ENCODE measurements at regions not wholly inside any gene's neighbourhood (a gene's known extent, or its start where the extent isn't known, plus 50 kb on each side); places are given as distances from the start of the nearest gene placed in this dataset.
A peak's percentile ranks its signal among the peaks of the same experiment; 100 is the strongest.
"Not testable (repeated sequence)": the region's sequence is repeated elsewhere in the genome, so short reads cannot be mapped to it uniquely, and the experiment has no call there.

DNA sequence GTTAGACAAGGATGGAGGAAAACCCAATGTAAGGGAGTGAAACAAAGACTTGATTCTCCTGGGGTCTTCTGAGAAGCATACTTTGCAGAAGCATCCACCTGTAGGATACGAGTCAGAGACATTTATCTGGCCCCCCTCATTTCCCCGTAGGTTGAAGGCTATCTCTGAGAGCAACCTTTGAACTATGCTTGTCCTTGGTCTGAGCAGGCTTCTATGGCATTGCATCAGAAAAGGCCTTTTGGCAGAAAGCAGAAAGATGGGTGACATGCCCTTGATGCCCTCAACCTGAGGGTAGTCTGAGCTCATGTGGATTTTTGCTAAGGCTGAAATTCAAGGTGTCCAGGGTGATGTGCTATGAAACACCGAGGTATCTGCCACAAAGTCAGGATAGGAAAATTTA lies 131.6 kb upstream of the SGO1 start:
- DNase-seq = no peak

DNA sequence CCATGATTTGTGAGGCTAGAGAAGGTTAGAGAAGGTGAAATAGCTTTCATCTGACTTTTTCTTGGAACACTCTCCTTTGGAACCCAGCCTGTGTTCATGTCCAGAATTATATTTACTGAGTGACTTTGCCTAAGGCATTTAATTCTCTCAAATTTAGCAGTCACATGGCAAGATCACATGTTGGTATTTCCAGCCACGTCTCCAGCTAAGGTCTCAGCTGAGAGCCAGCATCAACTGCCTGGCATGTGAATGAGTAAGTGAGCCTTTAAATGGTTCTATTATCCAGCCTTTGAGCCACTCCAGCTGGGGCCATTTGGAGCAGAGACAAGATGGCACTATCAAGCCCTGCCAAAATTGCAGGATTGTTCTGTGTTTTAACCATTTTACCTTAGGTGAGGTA lies 130.2 kb upstream of the SGO1 start:
- DNase-seq = no peak

DNA sequence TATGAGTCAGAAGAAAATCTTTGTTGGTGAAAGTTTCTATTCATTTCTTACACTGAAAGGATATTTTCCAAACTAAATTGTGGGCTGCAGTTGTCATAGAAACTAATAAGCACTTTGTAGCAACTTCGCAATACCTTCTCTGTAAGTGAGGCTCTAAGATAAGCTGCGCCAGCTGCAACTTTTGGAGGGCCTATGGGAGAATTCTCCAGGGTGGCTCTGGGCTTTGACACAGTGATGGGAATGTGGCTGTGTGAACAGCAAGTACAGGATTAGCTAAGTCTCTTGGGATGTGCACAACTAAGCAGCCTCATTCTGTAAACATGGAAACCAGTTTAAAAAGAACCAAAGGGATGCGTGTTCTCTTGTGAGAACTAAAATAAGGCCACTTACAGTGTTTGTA lies 124.6 kb upstream of the SGO1 start:
- no peak for DNase-seq

DNA sequence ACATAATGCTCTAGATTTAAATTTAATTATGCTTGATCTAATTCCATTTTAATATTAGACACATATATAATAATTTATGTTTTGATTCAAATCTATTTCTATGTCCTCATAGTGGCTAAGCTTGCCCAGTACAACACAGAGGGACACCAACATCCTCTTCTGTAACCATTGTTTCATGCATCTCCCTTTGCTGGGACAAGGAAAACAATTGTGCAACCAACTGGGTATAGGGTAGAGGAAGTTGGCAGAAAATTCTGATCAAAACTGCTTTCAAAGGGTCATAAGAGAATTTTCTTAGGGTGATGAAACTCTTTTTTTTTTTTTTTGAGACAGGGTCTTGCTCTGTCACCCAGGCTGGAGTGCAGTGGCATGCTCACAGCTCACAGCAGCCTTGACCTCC lies 121.4 kb upstream of the SGO1 start:
- DNase-seq = no peak

DNA sequence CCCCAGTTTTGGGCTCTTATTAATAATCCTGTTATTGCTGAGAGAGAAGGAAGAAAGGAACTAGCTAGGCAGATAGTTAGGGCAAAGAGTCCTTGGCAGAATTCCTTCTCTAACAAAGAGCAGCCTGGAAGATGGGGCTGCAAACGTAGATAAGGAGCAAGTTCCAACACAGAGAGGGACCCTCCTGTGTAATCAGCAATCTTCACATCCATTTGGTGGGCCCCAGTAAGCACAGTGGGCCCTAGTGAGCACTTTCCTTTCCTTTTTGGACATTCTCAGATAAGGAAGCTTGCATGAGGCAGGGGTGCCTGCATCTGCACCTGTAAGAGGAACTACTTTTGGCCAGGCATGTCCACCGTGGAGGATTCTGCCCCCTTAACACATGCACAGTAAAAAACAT lies 119.6 kb upstream of the SGO1 start:
- DNase-seq = no peak

DNA sequence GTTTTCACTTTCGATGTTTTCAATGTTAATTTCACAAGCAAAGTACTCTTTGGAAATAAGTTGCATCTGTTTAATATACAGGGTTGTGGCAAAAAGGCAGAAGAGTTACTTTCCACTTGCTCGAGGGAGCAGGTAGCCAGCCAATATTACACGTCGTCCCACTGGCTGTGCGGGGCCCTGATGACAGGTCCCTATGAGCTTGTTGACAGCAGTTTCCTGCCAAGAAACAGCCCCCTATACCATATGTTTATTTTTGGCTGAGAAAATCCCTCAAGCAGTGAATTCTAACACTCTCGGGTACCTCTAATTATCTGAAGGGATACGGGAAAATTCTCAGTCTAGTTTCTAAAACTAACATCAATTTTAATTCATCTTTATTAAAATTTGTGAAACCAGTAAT lies 116.8 kb upstream of the SGO1 start:
- DNase-seq = no peak

DNA sequence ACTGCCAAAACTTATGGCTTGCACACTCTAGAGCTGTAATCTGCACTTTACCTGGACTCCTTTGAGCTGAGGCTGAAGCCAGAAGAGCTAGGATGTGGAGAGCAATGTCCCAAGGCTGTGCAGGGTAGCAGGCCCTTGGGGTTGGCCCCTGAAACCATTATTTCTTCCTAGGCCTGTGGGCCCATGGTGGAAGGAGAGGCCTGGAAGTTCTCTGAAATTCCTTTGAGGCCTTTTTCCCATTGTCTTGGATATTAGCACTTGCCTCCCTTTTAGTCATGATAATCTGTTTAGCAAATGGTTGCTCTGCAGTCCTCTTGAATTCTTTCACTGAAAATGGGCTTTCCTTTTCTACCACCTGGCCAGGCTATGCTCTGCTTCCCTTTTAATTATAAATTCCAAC lies 102.0 kb upstream of the SGO1 start:
- no peak for DNase-seq

DNA sequence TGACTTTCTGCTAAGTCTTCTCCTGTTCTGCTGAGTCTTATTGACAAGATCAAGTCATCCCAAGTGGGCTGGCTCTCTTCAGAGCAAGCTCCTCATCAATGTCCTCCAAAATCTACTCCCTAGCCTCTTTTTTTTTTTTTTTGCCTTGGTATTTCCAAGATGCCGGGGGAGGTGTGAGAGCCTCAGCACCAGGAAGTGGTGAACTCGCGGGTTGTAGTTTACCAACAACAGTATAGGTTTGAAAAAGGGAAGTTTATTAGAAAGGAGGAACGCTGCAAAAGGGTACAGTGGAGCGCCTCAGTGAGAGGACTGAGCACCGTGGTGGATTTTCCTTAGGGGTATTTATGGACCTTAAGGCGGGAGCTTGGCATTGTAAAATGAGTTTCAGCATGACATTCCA lies 94.3 kb upstream of the SGO1 start:
- DNase-seq = peak in 1 of 5 experiments; percentile 4

DNA sequence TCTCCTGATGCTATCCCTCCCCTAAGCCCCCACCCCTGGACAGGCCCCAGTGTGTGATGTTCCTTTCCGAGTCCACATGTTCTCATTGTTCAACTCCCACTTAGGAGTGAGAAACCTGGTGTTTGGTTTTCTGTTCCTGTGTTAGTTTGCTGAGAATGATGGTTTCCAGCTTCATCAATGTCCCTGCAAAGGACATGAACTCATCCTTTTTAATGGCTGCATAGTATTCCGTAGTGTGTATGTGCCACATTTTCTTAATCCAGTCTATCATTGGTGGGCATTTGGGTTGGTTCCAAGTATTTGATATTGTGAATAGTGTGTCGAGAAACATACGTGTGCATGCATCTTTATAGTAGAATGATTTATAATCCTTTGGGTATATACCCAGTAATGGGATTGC lies 80.0 kb upstream of the SGO1 start:
- not testable (repeated sequence) for DNase-seq

DNA sequence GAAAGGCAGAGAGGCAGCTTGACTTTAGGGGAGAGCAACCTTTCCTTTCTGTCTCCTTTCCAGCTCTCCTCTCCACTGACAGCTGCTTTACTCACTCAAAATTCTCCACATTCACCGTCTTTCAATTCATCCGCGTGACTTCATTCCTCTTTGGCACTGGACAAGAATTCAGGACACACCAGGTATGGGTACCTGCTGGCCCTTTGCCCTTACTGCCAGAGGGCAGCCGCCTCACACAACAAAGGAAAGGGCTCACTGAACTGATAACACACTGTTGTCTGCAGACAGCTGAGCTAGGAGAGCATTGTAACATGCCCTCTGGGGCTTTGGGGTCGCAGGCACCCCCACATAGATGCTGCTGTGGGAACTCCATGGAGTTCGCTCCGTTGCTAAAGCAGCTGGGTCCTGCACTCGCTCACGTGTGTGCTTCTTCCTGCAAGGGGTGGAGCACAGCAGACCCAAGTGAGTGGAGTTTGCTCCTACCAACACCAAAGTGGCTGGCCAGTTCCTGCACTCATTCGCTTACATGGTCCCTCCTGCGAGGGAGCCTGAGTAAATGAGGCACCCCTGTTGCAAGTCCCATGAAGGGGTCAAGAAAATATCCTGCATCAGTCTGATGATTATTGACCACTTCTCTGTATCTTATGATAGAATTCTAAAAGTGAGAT lies 79.0 kb upstream of the SGO1 start:
- DNase-seq = no peak

DNA sequence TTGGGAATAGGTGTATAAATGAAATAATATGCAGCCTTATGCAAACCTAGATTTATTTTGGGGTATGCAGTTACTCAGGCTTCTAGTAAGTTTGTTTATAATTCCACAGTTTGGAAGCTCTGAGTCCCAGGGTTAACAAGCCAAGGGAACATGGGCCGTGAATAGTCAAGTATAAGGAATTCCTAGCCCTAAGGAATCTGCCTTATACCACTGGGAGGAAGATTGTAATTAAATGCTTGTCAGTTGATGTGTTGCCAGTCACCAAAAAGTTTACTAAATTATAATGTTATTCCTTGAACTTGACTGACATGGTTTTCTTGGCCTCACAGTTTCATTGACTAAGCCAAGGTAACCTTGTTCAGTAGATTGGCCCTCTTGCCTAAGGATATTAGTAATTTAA lies 72.4 kb upstream of the SGO1 start:
- DNase-seq = no peak

DNA sequence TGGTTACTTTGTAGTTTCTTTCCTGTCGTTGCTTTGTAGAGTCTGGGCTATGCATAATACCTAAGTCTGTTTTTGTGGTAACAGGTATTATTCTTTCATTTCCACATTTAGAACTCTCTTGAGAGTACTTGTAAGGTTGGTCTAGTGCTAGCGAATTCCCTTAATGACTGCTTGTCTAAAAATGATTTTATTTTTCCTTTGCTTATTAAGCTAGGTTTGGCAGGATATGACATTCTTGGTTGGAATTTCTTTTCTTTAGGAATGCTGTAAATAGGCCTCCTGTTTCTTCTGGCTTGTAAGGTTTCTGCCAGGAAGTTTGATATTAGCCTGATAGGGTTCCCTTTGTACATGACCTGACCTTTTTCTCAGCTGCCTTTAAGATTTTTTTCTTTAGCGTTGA lies 70.1 kb upstream of the SGO1 start:
- DNase-seq = no peak

DNA sequence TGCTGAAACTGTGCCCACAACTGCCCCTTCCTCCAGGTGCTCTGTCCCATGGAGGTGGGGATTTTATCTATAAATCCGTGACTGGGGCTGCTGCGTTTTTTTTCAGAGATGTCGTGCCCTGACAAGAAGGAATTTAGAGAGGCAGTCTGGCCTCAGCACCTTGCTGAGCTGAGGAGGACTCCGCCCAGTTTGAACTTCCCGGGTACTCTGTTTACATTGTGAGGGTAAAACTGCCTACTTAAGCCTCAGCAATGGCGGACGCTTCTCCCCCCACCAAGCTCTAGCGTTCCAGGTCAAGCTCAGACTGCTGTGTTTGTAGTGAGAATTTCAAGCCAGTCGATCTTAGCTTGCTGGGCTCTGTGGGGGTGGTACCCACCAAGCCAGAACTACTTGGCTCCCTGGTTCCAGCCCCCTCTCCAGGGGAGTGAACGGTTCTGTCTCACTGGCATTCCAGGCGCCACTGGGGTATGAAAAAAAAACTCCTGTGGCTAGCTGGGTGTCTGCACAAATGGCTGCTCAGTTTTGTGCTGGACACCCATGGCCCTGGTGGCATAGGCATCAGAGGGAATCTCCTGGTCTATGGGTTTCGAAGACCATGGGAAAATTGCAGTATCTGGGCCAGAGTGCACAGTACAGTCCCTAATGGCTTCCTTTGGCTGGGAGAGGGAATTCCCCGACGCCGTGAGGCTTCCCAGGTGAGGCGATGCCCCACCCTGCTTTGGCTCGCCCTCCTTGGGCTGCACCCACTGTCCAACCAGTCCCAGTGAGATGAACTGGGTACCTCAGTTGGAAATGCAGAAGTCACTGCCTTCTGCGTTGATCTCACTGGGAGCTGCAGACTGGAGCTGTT lies 68.5 kb upstream of the SGO1 start:
- no peak for DNase-seq

DNA sequence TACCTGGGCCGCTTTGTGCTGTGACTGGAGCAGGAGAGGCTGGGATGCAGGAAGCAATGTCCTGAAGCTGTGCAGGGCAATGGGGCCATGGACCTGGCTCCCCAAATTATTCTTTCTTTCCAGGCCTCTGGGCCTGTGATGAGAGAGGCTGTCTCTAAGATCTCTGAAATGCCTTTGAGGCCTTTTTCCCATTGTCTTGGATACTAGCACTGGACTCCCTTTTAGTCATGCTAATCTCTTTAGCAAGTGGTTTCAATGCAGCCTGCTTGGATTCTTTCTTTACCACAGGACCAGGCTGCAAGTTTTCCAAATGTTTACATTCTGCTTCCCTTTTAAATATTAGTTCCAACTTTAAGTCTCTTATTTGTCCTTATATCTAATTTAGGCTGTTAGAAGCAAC lies 64.8 kb upstream of the SGO1 start:
- DNase-seq = no peak

DNA sequence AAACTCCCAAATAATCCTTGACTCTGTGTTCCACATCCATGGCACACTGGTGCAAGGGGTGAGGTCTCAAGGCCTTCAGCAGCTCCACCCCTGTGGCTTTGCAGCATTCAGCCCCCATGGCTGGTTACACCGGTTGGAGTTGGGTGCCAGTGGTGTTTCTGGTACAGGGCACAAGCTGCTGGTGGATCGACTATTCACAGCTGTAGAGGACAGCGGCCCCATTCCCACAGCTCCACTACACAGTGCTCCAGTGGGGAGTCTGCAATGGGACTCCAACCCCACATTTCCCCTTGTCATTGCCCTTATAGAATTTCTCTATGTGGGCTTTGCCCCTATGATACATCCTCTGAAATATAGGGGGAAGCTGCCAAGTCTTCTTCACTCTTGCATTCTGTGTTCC lies 64.3 kb upstream of the SGO1 start:
- DNase-seq = no peak

DNA sequence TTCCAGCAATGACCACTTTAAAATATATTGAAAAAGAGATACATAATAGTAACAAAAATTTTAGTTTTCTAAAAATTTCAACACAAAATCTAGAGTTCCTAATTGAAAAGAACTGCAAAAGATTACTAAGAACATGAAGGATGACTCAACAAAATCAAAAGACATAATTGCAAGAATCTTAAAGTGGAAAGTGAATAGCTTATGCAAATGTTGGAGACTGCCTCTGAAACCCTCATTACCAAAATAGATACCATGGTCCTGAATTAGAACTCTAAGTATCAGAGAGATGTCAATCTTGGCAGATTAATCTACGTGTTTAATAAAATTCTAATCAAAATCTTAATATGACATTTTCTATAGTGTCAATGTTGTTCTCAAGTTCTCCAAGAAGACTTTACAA lies 60.7 kb upstream of the SGO1 start:
- DNase-seq = no peak

DNA sequence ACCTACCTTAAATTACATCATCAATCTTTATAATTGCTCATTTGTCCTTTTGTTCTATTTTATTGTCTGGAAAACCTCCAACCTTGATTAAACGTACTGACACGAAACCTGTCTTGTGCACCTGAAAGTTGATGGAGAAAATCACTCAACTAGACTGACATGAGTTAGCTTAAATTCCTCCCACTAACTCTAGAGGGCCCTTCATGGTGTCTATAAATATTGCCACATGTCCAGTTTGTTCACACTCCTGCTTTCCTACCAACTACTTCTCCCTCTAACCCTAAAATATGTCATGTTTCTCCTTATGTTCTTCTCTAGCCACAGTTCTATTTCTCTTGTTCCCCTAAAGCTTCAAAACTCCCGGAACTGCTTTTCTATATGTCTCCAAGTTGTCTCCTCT lies 59.8 kb upstream of the SGO1 start:
- no peak for DNase-seq

DNA sequence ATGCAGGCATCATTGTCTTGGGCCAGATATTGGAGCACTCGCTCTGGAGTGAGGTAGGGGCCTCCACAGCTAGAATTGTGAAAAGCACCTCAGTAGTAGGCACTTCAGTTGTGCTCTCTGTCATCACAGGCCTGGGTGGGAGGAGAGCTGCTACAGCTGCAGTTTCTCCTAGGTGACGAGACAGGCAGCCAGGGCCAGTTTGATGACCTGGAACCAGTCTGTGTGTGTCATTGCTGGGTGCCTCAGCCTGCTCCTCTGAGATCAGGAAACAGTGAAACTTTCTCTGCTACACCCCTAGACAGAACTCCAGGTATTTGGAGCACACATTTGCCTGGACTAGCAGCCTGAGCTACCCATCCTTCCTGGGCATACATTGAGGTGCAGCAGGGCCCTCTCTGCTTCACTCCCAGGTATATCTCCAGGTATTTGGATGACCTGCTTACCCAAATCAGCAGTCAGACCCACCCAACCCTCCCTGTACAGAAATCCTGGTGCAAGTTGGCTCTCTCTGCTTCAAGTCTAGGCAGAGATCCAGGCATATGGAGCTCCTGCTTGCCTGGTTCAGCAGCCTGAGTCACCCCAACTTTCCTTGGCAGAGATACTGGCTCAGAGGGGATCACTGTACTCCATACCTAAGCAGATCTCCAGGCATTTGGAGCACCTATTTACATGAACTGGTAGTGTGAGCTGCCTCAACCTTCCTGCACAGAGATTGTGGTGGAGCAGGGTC lies 54.3 kb upstream of the SGO1 start:
- no peak for DNase-seq

DNA sequence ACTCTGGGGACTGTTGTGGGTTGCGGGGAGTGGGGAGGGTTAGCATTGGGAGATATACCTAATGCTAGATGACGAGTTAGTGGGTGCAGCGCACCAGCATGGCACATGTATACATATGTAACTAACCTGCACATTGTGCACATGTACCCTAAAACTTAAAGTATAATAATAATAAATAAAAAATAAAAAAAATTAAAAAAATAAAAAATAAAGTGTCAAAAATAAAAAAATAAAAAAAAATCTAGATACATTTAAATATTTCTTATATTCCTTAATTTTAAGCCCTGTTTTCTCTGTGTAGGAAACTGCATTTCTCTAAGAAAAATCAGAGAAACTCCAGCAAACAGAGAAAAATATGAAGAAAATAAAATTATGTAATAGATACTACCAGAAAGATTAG lies 52.2 kb upstream of the SGO1 start:
- not testable (repeated sequence) for DNase-seq

DNA sequence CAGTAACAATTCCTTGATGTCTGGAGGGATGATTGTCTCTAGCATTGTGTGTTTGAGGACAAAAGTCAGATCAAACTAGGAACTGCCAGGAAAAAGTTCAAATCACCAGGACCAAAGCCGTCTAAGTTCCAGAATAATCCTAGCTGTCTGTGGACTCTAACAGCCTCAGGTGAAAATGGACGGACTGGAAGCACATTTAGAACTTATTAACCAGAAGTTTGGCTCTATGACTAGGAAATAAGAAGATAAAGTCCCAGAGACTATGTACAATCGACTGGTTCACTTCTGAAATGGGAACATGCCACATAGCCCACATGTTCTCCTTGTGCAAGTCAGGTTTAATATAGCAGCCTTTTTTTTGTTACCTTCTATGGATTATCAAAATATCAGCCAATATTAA lies 50.6 kb upstream of the SGO1 start:
- no peak for DNase-seq

Measured in T-helper 2 cell (primary cell).